Breast epithelium (tissue), 3 donors: ENCODE measurements at regions not wholly inside any gene's neighbourhood (a gene's known extent, or its start where the extent isn't known, plus 50 kb on each side); places are given as distances from the start of the nearest gene placed in this dataset.

Experiments used
- CTCF ChIP-seq, 3 donors: fragments of 450-650 bp; IDR thresholded peaks; one replicate each; pipeline ENCODE4 v1.5.1; 2016 to 2017; ENCODE audit warnings: antibody characterized with exemption in 3 of 3, mild to moderate bottlenecking in 3 of 3, moderate library complexity in 3 of 3
- POLR2A ChIP-seq: fragments of 450-650 bp; IDR thresholded peaks from one replicate; pipeline ENCODE4 v1.6.1; 2016; ENCODE audit warnings: antibody characterized with exemption, mild to moderate bottlenecking, moderate library complexity
- POLR2AphosphoS5 ChIP-seq, 3 donors: sonication (generic); formaldehyde crosslinking; IDR thresholded peaks; one replicate each; pipeline ENCODE4 v1.6.1; 2017; ENCODE audit warnings: antibody characterized with exemption in 3 of 3

GRCh38 chr1:61570191-61570590 lies 154.8 kb downstream of the TM2D1 start:
- TF ChIP-seq CTCF (IDR thresholded peaks at IDR 0.05), result no peak
- TF ChIP-seq POLR2A, result no peak
- TF ChIP-seq POLR2AphosphoS5 (IDR thresholded peaks at IDR 0.05), result no peak
